Iris pigment epithelial cell (primary cell): ENCODE measurements at regions not wholly inside any gene's neighbourhood (a gene's known extent, or its start where the extent isn't known, plus 50 kb on each side); places are given as distances from the start of the nearest gene placed in this dataset.

Experiments
- DNase-seq: peaks from one replicate; pipeline ENCODE4 v3.0.0-alpha.2; 2011; ENCODE audit warnings: low read depth

DNA sequence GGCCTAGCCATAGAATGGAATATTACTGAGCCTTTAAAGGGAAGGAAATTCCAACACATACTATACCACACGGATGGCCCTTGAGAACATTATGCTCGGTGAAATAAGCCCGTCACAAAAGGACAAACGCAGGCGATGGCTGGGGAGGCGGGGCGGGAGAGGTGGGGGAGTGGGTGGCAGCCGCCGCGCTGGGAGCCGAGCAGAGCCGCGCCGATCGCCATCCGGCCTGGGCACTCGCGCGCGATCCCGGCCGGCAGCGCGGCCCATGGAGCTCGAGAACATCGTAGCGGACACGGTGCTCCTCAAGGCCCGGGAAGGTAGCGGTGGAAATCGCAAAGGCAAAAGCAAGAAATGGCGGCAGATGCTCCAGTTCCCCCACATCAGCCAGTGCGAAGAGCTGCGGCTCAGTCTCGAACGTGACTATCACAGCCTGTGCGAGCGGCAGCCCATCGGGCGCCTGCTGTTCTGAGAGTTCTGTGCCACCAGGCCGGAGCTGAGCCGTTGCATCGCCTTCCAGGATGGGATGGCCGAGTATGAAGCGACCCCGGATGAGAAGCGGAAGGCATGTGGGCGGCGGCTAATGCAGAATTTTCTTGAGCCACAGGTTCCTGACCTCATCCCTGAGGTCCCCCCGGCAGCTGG lies 140.1 kb downstream of the ZDHHC20 start:
- no peak for DNase-seq

DNA sequence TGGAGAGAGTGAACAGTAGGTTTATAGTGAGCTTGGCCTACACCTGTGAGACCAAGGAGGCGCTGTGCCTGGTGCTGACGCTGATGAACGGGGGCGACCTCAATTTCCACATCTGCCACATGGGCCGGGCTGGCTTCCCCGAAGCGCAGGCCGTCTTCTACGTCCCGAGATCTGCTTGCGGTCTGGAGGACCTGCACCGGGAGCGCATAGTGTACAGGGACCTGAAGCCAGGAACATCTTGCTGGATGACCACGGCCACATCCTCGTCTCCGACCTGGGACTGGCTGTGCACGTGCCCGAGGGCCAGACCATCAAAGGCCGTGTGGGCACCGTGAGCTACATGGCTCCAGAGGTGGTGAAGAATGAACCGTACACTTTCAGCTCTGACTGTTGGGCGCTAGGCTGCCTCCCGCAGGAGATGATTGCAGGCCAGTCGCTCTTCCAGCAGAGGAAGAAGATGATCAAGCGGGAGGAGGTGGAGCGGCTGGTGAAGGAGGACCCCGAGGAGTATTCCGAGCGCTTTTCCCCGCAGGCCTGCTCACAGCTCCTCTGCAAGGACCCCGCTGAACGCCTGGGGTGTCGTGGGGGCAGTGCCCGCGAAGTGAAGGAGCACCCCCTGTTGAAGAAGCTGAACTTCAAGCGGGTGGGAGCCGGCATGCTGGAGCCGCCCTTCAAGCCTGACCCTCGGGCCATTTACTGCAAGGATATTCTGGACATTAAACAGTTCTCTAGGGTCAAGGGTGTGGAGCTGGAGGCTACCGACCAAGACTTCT lies 139.0 kb downstream of the ZDHHC20 start:
- no peak for DNase-seq

DNA sequence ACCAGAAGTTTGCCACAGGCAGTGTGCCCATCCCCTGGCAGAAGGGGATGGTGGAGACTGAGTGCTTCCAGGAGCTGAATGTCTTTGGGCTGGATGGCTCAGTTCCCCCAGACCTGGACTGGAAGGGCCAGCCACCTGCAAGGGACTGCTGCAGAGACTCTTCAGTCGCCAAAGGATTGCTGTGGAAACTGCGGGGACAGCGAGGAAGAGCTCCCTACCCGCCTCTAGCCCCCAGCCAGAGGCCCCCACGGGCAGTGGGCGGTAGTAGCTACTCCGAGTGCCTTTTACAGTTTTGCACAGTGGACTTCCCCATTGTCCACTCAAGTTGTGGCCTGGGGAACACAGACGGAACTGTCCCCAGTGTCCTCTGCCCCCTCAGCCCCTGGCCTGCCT lies 138.5 kb downstream of the ZDHHC20 start:
- no peak for DNase-seq

DNA sequence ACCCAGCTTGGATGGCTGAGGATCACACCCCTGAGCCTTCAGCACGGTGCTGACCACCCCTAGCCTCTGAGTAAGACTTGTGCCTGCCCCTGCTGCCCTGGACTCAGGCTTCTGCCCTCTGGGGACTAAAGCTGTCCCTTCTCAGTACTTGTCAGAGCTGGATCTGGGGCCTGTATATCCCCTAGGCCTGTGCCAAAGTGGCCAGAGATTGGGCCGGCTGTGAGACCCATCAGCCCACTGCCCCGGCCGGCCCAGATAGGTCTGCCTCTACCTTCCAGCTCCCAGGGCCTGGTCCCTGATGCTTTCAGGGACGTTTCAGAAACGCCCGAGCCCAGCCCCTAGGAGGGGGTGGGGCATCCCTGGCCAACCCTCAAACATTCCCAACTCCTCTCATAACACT lies 137.8 kb downstream of the ZDHHC20 start:
- DNase-seq: no peak

DNA sequence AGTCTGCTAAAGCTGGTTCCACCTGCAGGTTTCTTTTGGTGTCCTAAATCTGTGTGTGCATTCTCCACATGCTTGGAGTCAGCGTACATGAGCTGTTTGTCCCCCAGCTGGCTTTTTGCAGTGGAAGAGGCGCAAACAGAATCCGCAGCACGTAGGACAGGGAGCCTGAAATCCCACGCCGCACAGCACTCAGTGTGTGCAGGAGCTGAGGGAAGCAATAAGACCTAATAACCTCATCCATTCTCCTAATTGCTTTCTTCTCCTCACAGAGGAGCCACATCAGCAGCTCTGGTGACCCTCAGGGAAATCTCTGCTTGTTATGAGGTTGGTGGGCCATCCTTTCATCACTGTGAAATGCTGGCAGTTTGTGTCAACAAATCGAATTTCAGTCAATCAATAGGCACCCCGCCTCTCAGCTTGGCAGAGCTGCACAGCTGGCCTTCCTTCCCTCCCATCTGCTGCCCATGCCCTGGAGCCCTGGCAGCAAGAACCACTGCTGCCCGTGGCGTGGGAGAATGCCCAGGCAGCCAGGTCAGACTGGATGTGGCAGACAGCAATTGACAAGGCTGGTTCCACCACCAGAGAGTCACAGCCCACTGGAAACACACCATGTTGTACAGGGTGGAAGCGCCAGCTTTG lies 136.7 kb downstream of the ZDHHC20 start:
- no peak for DNase-seq
